A549 (cell line): ENCODE measurements at regions not wholly inside any gene's neighbourhood (a gene's known extent, or its start where the extent isn't known, plus 50 kb on each side); places are given as distances from the start of the nearest gene placed in this dataset.

Source experiments
- ATAC-seq, 2 experiments: fragments of 200-7000 bp in 1 of 2; fragments of >200 bp in 1 of 2; cut with Nextera tagmentation in 1 of 2; cut with Tn5 transposase in 1 of 2; 3 replicates each; pipeline versions ENCODE4 v1.8.0 to v1.9.1; 2018 to 2020; ENCODE audit warnings: mild to moderate bottlenecking in 1 of 2, moderate library complexity in 1 of 2
- CTCF ChIA-PET: fragments of 300-600 bp; sonication (Branson Sonifier 250); formaldehyde crosslinking; extraction: SDS; loops from one replicate; lab custom pipeline; 2021; ENCODE audit warnings: antibody characterized with exemption, inconsistent platforms; lab: Yijun Ruan, JAX
- POLR2A ChIA-PET: fragments of 350-600 bp; formaldehyde crosslinking; extraction: SDS; loops from one replicate; lab custom pipeline; 2021; ENCODE audit warnings: antibody characterized with exemption, inconsistent platforms; lab: Yijun Ruan, JAX
- DNase-seq, 2 experiments: peaks; one replicate each; pipeline versions ENCODE4 v3.0.0 to v3.0.0-alpha.2; 2011 to 2016; ENCODE audit warnings: low read depth in 1 of 2, low spot score in 1 of 2
- FAIRE-seq: peaks from 2 replicates; lab custom pipeline; 2011; peaks lifted over from hg19 to GRCh38; lab: Jason Lieb, UNC
- H3K27ac ChIP-seq, 2 experiments: fragments of >200 bp; sonication (Bioruptor Twin); formaldehyde crosslinking; 3 replicates each; pipeline ENCODE4 v1.5.1; 2016 to 2017
- H3K4me1 ChIP-seq: fragments of >200 bp; sonication (Bioruptor Twin); formaldehyde crosslinking; 3 replicates; pipeline ENCODE4 v1.6.1; 2016
- H3K4me2 ChIP-seq: fragments of >200 bp; sonication (Bioruptor Twin); formaldehyde crosslinking; 3 replicates; pipeline ENCODE4 v1.6.1; 2016
- H3K4me3 ChIP-seq: fragments of >200 bp; sonication (Bioruptor Twin); formaldehyde crosslinking; 3 replicates; pipeline ENCODE4 v1.5.1; 2016
- H3K9me3 ChIP-seq: fragments of >200 bp; sonication (Bioruptor Twin); formaldehyde crosslinking; 3 replicates; pipeline ENCODE4 v1.6.1; 2016
- BHLHE40 ChIP-seq: IDR thresholded peaks from 2 replicates; pipeline ENCODE4 v1.6.1; 2012; ENCODE audit warnings: low read depth, low read length, inconsistent platforms
- CBX2 ChIP-seq: fragments of 200-600 bp; sonication (generic); IDR thresholded peaks from 2 replicates; pipeline ENCODE4 v1.6.1; 2016; ENCODE audit warnings: low read depth, mild to moderate bottlenecking, borderline replicate concordance
- CHD2 ChIP-seq: fragments of 150-350 bp; IDR thresholded peaks from 2 replicates; pipeline ENCODE4 v1.6.1; 2014; ENCODE audit warnings: low read length; ENCODE audit not compliant: partially characterized antibody
- CHD4 ChIP-seq: fragments of 200-600 bp; sonication (generic); IDR thresholded peaks from 2 replicates; pipeline ENCODE4 v1.6.1; 2016; ENCODE audit warnings: antibody characterized with exemption, mild to moderate bottlenecking, borderline replicate concordance
- EHMT2 ChIP-seq: fragments of 200-600 bp; sonication (generic); IDR thresholded peaks from 2 replicates; pipeline ENCODE4 v1.6.1; 2016; ENCODE audit warnings: antibody characterized with exemption, low read depth, mild to moderate bottlenecking, moderate library complexity
- ELK1 ChIP-seq: fragments of 150-350 bp; IDR thresholded peaks from 2 replicates; pipeline ENCODE4 v1.6.1; 2014; ENCODE audit warnings: low read depth, mild to moderate bottlenecking, low read length
- ESRRA ChIP-seq: fragments of 150-350 bp; IDR thresholded peaks from 2 replicates; pipeline ENCODE4 v1.6.1; 2014; ENCODE audit warnings: mild to moderate bottlenecking, low read length, borderline replicate concordance
- FOXS1 ChIP-seq: fragments of 250-450 bp; sonication (Bioruptor Pico); IDR thresholded peaks from 2 replicates; pipeline ENCODE4 v1.5.0; 2020; ENCODE audit warnings: mild to moderate bottlenecking, moderate library complexity
- KDM1A ChIP-seq: fragments of 200-600 bp; sonication (generic); IDR thresholded peaks from 2 replicates; pipeline ENCODE4 v1.6.1; 2016; ENCODE audit warnings: low read depth, mild to moderate bottlenecking
- KDM5A ChIP-seq: fragments of 200-600 bp; sonication (generic); IDR thresholded peaks from 2 replicates; pipeline ENCODE4 v1.6.1; 2016; ENCODE audit warnings: antibody characterized with exemption, mild to moderate bottlenecking
- MAFK ChIP-seq: fragments of 450-650 bp; IDR thresholded peaks from 2 replicates; pipeline ENCODE4 v1.6.1; 2014; ENCODE audit not compliant: partially characterized antibody
- MAZ ChIP-seq: fragments of 150-350 bp; IDR thresholded peaks from 2 replicates; pipeline ENCODE4 v1.6.1; 2014; ENCODE audit warnings: antibody characterized with exemption, low read depth, low read length, borderline replicate concordance
- PBX3 ChIP-seq: IDR thresholded peaks from 2 replicates; pipeline ENCODE4 v1.6.1; 2012
- PHF8 ChIP-seq: fragments of 200-600 bp; sonication (generic); IDR thresholded peaks from 2 replicates; pipeline ENCODE4 v1.6.1; 2016; ENCODE audit warnings: low read depth, mild to moderate bottlenecking, antibody characterized with exemption, moderate library complexity, borderline replicate concordance
- RAD21 ChIP-seq, 2 experiments: fragments of >200 bp in 1 of 2; sonication (Bioruptor Twin) in 1 of 2; formaldehyde crosslinking in 1 of 2; IDR thresholded peaks in 1 of 2; conservative IDR thresholded peaks in 1 of 2; 2 replicates in 1 of 2; 3 replicates in 1 of 2; pipeline ENCODE4 v1.6.1; 2012 to 2018; ENCODE audit warnings: inconsistent platforms in 1 of 2
- REST ChIP-seq: fragments of 200-600 bp; sonication (generic); IDR thresholded peaks from 2 replicates; pipeline ENCODE4 v1.6.1; 2016; ENCODE audit warnings: antibody characterized with exemption, mild to moderate bottlenecking, moderate library complexity
- RNF2 ChIP-seq: fragments of 200-600 bp; sonication (generic); IDR thresholded peaks from 2 replicates; pipeline ENCODE4 v1.6.1; 2016; ENCODE audit warnings: low read depth, mild to moderate bottlenecking, antibody characterized with exemption, moderate library complexity, borderline replicate concordance
- SREBF2 ChIP-seq: fragments of 450-650 bp; IDR thresholded peaks from 2 replicates; pipeline ENCODE4 v1.6.1; 2014; ENCODE audit warnings: mild to moderate bottlenecking, moderate library complexity
- TFCP2L1 ChIP-seq: fragments of 250-450 bp; sonication (Bioruptor Pico); IDR thresholded peaks from 2 replicates; pipeline ENCODE4 v1.5.0; 2021; ENCODE audit warnings: mild to moderate bottlenecking
- ZC3H11A ChIP-seq: fragments of 450-650 bp; IDR thresholded peaks from 2 replicates; pipeline ENCODE4 v1.6.1; 2014; ENCODE audit warnings: antibody characterized with exemption, mild to moderate bottlenecking
- ZSCAN20 ChIP-seq: fragments of 250-450 bp; sonication (Bioruptor Pico); IDR thresholded peaks from 2 replicates; pipeline ENCODE4 v1.8.0; 2022; ENCODE audit warnings: mild to moderate bottlenecking, moderate library complexity
- WGBS: methylation state at CpG from one replicate; pipeline ENCODE4 v1.1.6; 2017; ENCODE audit errors: missing lambda C conversion rate; 5-methylcytosine and 5-hydroxymethylcytosine counted together

GRCh38 chr5:158180407-158180806, 321.5 kb upstream of the CLINT1 start:
- CTCF ChIA-PET, result interaction anchor here (1.2 to 1.5 kb wide), 2 partner anchors 105 to 926 kb away, joined by 3 to 4 read pairs; no protein-coding TSS in a partner anchor
- 32% methylated on average over 4 of the region's 4 CpGs for WGBS
- POLR2A ChIA-PET, result no interaction called here
- Histone ChIP-seq H3K4me1 (no peaks in the 10 kb centered on the region), H3K9me3 (0 out of 3 replicates have a peak, but pooled peaks cover 3% of the 10 kb centered on the region), H3K4me2 (no peak overlapping the region), H3K27ac (no peak overlapping the region), H3K4me3 (no peak overlapping the region)
- TF ChIP-seq ZC3H11A, result no peak
- no peak for TF ChIP-seq KDM5A
- TF ChIP-seq CBX2, result no peak
- TF ChIP-seq TFCP2L1 (CRISPR knock-in tag), result no peak
- no peak for TF ChIP-seq PBX3
- no peak for TF ChIP-seq SREBF2
- no peak for TF ChIP-seq BHLHE40
- no peak for TF ChIP-seq MAZ
- TF ChIP-seq RNF2, result no peak
- TF ChIP-seq CHD4, result no peak
- TF ChIP-seq RAD21 (conservative IDR thresholded peaks at IDR 0.05 in 1 of 2, IDR thresholded peaks at IDR 0.05 in 1 of 2), result no peak
- no peak for TF ChIP-seq CHD2
- no peak for TF ChIP-seq ELK1
- ATAC-seq (no peak), FAIRE-seq (no peak), DNase-seq (no peak)

GRCh38 chr5:158179271-158179670, 320.3 kb upstream of the CLINT1 start:
- TF ChIP-seq KDM1A (no peak), EHMT2 (no peak), CBX2 (no peak), ESRRA (no peak), CHD4 (no peak)
- no peak overlapping the region for H3K4me2 ChIP-seq
- FAIRE-seq, result no peak
- ATAC-seq, result no peak
- DNase-seq, result no peak
- no peak overlapping the region for H3K27ac ChIP-seq
- H3K4me1 ChIP-seq, result no peaks in the 10 kb centered on the region
- POLR2A ChIA-PET, result no interaction called here
- 0 out of 3 replicates have a peak, but pooled peaks cover 3% of the 10 kb centered on the region for H3K9me3 ChIP-seq
- 46% methylated on average over 7 of the region's 7 CpGs for WGBS
- CTCF ChIA-PET, result interaction anchor here (5.9 kb wide), 1 partner anchor 927 kb away, joined by 49 read pairs; no protein-coding TSS in a partner anchor
- no peak overlapping the region for H3K4me3 ChIP-seq

- FAIRE-seq (no peak), ATAC-seq (no peak)
- POLR2A ChIA-PET, result no interaction called here
Measured at GRCh38 chr5:158178535-158178934, 319.6 kb upstream of the CLINT1 start.

More at GRCh38 chr5:158178535-158178934, 319.6 kb upstream of the CLINT1 start:
- TF ChIP-seq ZSCAN20 (CRISPR knock-in tag), result no peak
- TF ChIP-seq MAFK, result no peak
- TF ChIP-seq FOXS1 (CRISPR knock-in tag), result no peak
- no peak for TF ChIP-seq PHF8
- TF ChIP-seq REST, result no peak
- no peak for TF ChIP-seq PBX3
- Histone ChIP-seq H3K4me2 (no peak overlapping the region), H3K27ac (no peak overlapping the region), H3K4me3 (no peak overlapping the region), H3K9me3 (0 out of 3 replicates have a peak, but pooled peaks cover 3% of the 10 kb centered on the region), H3K4me1 (no peaks in the 10 kb centered on the region)
- CTCF ChIA-PET, result interaction anchor here (5.9 kb wide), 1 partner anchor 928 kb away, joined by 49 read pairs; no protein-coding TSS in a partner anchor
- 50% methylated on average over 6 of the region's 6 CpGs for WGBS
- no peak for DNase-seq
